Liver (tissue), 8 donors: ENCODE measurements at regions not wholly inside any gene's neighbourhood (a gene's known extent, or its start where the extent isn't known, plus 50 kb on each side); places are given as distances from the start of the nearest gene placed in this dataset.

Experiments used
- DNase-seq: peaks from one replicate; pipeline ENCODE4 v3.0.0-alpha.2; 2017; ENCODE audit warnings: low spot score
- H3K27ac ChIP-seq, 2 donors: one replicate each; pipeline ENCODE4 v1.7.0; 2013; ENCODE audit warnings: inconsistent platforms in 2 of 2, low read length in 2 of 2, control low read depth in 1 of 2, low read depth in 1 of 2, mild to moderate bottlenecking in 1 of 2
- H3K27me3 ChIP-seq, 4 donors: one replicate each; pipeline versions ENCODE4 v1.6.1 to v1.7.0; 2013; ENCODE audit warnings: low read length in 3 of 4, inconsistent platforms in 1 of 4, mild to moderate bottlenecking in 1 of 4, moderate library complexity in 1 of 4; ENCODE audit not compliant: control insufficient read depth in 4 of 4, insufficient read depth in 4 of 4
- H3K36me3 ChIP-seq, 4 donors: one replicate each; pipeline versions ENCODE4 v1.6.1 to v1.7.0; 2013; ENCODE audit warnings: low read length in 3 of 4, mild to moderate bottlenecking in 3 of 4, low read depth in 1 of 4, moderate library complexity in 1 of 4; ENCODE audit not compliant: control insufficient read depth in 4 of 4, insufficient read depth in 3 of 4
- H3K4me1 ChIP-seq, 4 donors: one replicate each; pipeline versions ENCODE4 v1.6.1 to v1.7.0; 2013; ENCODE audit warnings: low read length in 3 of 4, mild to moderate bottlenecking in 3 of 4, moderate library complexity in 1 of 4; ENCODE audit not compliant: control insufficient read depth in 4 of 4, insufficient read depth in 4 of 4
- H3K4me3 ChIP-seq, 3 donors: one replicate each; pipeline versions ENCODE4 v1.6.1 to v1.7.0; 2013; ENCODE audit warnings: low read length in 3 of 3, control low read depth in 1 of 3, low read depth in 1 of 3, mild to moderate bottlenecking in 1 of 3
- H3K9ac ChIP-seq, 2 donors: one replicate each; pipeline ENCODE4 v1.7.0; 2013; ENCODE audit warnings: low read length in 2 of 2, mild to moderate bottlenecking in 2 of 2, moderate library complexity in 2 of 2, control low read depth in 1 of 2, low read depth in 1 of 2
- H3K9me3 ChIP-seq, 4 donors: one replicate each; pipeline versions ENCODE4 v1.6.1 to v1.7.0; 2013; ENCODE audit warnings: low read length in 3 of 4; ENCODE audit not compliant: control insufficient read depth in 4 of 4
- ATF3 ChIP-seq: IDR thresholded peaks from 2 replicates; pipeline ENCODE4 v1.6.1; 2016; ENCODE audit warnings: antibody characterized with exemption
- CTCF ChIP-seq: fragments of 150-350 bp; IDR thresholded peaks from 2 replicates; pipeline ENCODE4 v1.5.1; 2017; ENCODE audit warnings: improper control_type of control experiment, low read depth, low read length; ENCODE audit not compliant: missing input control
- EGR1 ChIP-seq, 2 donors: IDR thresholded peaks; 2 replicates each; pipeline ENCODE4 v1.6.1; 2016 to 2018; ENCODE audit warnings: antibody characterized with exemption in 2 of 2, low read depth in 2 of 2
- FOXA1 ChIP-seq: IDR thresholded peaks from 2 replicates; pipeline ENCODE4 v1.6.1; 2016; ENCODE audit warnings: antibody characterized with exemption
- FOXA2 ChIP-seq: IDR thresholded peaks from 2 replicates; pipeline ENCODE4 v1.6.1; 2016; ENCODE audit warnings: antibody characterized with exemption
- GABPA ChIP-seq, 2 donors: IDR thresholded peaks in 1 of 2; conservative IDR thresholded peaks in 1 of 2; 2 replicates each; pipeline ENCODE4 v1.6.1; 2016; ENCODE audit warnings: antibody characterized with exemption in 2 of 2, mild to moderate bottlenecking in 1 of 2, moderate library complexity in 1 of 2
- HNF4A ChIP-seq, 2 donors: conservative IDR thresholded peaks; 2 replicates each; pipeline ENCODE4 v1.6.1; 2016; ENCODE audit warnings: antibody characterized with exemption in 2 of 2, mild to moderate bottlenecking in 2 of 2
- HNF4G ChIP-seq: IDR thresholded peaks from 2 replicates; pipeline ENCODE4 v1.6.1; 2016; ENCODE audit warnings: antibody characterized with exemption
- JUND ChIP-seq, 2 donors: IDR thresholded peaks; 2 replicates each; pipeline ENCODE4 v1.6.1; 2016; ENCODE audit warnings: antibody characterized with exemption in 2 of 2
- MAX ChIP-seq: IDR thresholded peaks from 2 replicates; pipeline ENCODE4 v1.6.1; 2016; ENCODE audit warnings: antibody characterized with exemption
- NR2F2 ChIP-seq: IDR thresholded peaks from 2 replicates; pipeline ENCODE4 v1.6.1; 2016; ENCODE audit warnings: antibody characterized with exemption
- RAD21 ChIP-seq, 2 donors: IDR thresholded peaks; 2 replicates each; pipeline ENCODE4 v1.6.1; 2016; ENCODE audit warnings: antibody characterized with exemption in 2 of 2, mild to moderate bottlenecking in 2 of 2
- REST ChIP-seq: IDR thresholded peaks from 2 replicates; pipeline ENCODE4 v1.6.1; 2016; ENCODE audit warnings: antibody characterized with exemption, mild to moderate bottlenecking
- RXRA ChIP-seq, 2 donors: IDR thresholded peaks; 2 replicates each; pipeline ENCODE4 v1.6.1; 2017 to 2018; ENCODE audit warnings: antibody characterized with exemption in 2 of 2, mild to moderate bottlenecking in 1 of 2
- SP1 ChIP-seq: IDR thresholded peaks from 2 replicates; pipeline ENCODE4 v1.6.1; 2018; ENCODE audit warnings: antibody characterized with exemption, mild to moderate bottlenecking
- TAF1 ChIP-seq: conservative IDR thresholded peaks from 2 replicates; pipeline ENCODE4 v1.6.1; 2016; ENCODE audit warnings: antibody characterized with exemption, mild to moderate bottlenecking
- YY1 ChIP-seq: IDR thresholded peaks from 2 replicates; pipeline ENCODE4 v1.6.1; 2016; ENCODE audit warnings: antibody characterized with exemption, mild to moderate bottlenecking
- ZBTB33 ChIP-seq: IDR thresholded peaks from 2 replicates; pipeline ENCODE4 v1.6.1; 2016; ENCODE audit warnings: antibody characterized with exemption
- WGBS: extraction: QIAGEN DNeasy Blood & Tissue Kit; methylation state at CpG from one replicate; pipeline ENCODE4 v1.1.7; 2013; 5-methylcytosine and 5-hydroxymethylcytosine counted together
- donor health status: healthy.
- donor health status: healthy.
- donor health status: healthy.
- donor health status: healthy.
- donor health status: healthy.

- no peak for DNase-seq
- WGBS, result 58% methylated on average over 2 of the region's 2 CpGs
These were observed 1442.0 kb downstream of the AACS start for GRCh38 chr12:126507231-126507630.

GRCh38 chr12:126509572-126509971 lies 1444.3 kb downstream of the AACS start:
- Histone ChIP-seq H3K4me1 (no peaks in the 10 kb centered on the region), H3K27ac (no peak overlapping the region), H3K9me3 (no peaks in the 10 kb centered on the region), H3K27me3 (no peaks in the 10 kb centered on the region), H3K9ac (no peak overlapping the region), H3K4me3 (no peak overlapping the region), H3K36me3 (no peaks in the 10 kb centered on the region)
- WGBS, result 61% methylated on average over 4 of the region's 4 CpGs
- no peak for DNase-seq
- TF ChIP-seq TAF1 (no peak), FOXA2 (no peak), HNF4A (conservative IDR thresholded peaks at IDR 0.05) (no peak), REST (no peak), YY1 (no peak), HNF4G (no peak), ATF3 (no peak), RXRA (IDR thresholded peaks at IDR 0.05) (no peak), EGR1 (IDR thresholded peaks at IDR 0.05; ENCODE audit: low read depth in 2 of 2) (no peak), CTCF (no peak), SP1 (no peak), JUND (IDR thresholded peaks at IDR 0.05) (no peak), FOXA1 (no peak), ZBTB33 (no peak), MAX (no peak), NR2F2 (no peak), RAD21 (IDR thresholded peaks at IDR 0.05) (no peak), GABPA (IDR thresholded peaks at IDR 0.05 in 1 of 2, conservative IDR thresholded peaks at IDR 0.05 in 1 of 2) (no peak)

More at GRCh38 chr12:126507231-126507630, 1442.0 kb downstream of the AACS start:
- Histone ChIP-seq H3K4me1 (no peaks in the 10 kb centered on the region), H3K4me3 (no peak overlapping the region), H3K9ac (no peak overlapping the region), H3K27me3 (no peaks in the 10 kb centered on the region), H3K36me3 (no peaks in the 10 kb centered on the region), H3K9me3 (no peaks in the 10 kb centered on the region), H3K27ac (no peak overlapping the region)
- TF ChIP-seq RAD21 (IDR thresholded peaks at IDR 0.05) (no peak), FOXA2 (no peak), SP1 (no peak), MAX (no peak), EGR1 (IDR thresholded peaks at IDR 0.05; ENCODE audit: low read depth in 2 of 2) (no peak)
